Keratinocyte (primary cell): ENCODE measurements at regions not wholly inside any gene's neighbourhood (a gene's known extent, or its start where the extent isn't known, plus 50 kb on each side); places are given as distances from the start of the nearest gene placed in this dataset.

ENCODE experiments used
- CTCF ChIP-seq, 3 experiments: IDR thresholded peaks in 1 of 3; conservative IDR thresholded peaks in 1 of 3; optimal IDR thresholded peaks in 1 of 3; 2 replicates in 2 of 3; 3 replicates in 1 of 3; pipeline versions ENCODE3 to v1.5.1; 2011; ENCODE audit warnings: low read length in 3 of 3, mild to moderate bottlenecking in 3 of 3, moderate library complexity in 2 of 3, control low read depth in 1 of 3, inconsistent platforms in 1 of 3; ENCODE audit not compliant: insufficient read depth in 2 of 3; ENCODE audit errors: extremely low read depth in 1 of 3
- EZH2 ChIP-seq: IDR thresholded peaks from one replicate; pipeline ENCODE4 v1.6.1; 2012; ENCODE audit warnings: inconsistent platforms, mild to moderate bottlenecking, low read length, moderate library complexity

GRCh38 chr4:140212646-140213045, 58.7 kb upstream of the MAML3 start:
- TF ChIP-seq CTCF (optimal IDR thresholded peaks at IDR 0.05 in 1 of 3, IDR thresholded peaks at IDR 0.05 in 1 of 3, conservative IDR thresholded peaks at IDR 0.05 in 1 of 3; ENCODE audit: extremely low read depth in 1 of 3, insufficient read depth in 2 of 3, low read length in 3 of 3) (no peak), EZH2 (no peak)
